Activated naive CD4-positive, alpha-beta T cell treated with anti-CD3 and anti-CD28 coated beads for 36 hours (primary cell): ENCODE measurements at regions not wholly inside any gene's neighbourhood (a gene's known extent, or its start where the extent isn't known, plus 50 kb on each side); places are given as distances from the start of the nearest gene placed in this dataset.
"Not testable (repeated sequence)": the region's sequence is repeated elsewhere in the genome, so short reads cannot be mapped to it uniquely, and the experiment has no call there.

Source experiments
- CTCF ChIA-PET: fragments of 350-600 bp; sonication (Branson Sonifier 250); formaldehyde crosslinking; loops from one replicate; lab custom pipeline; 2021; ENCODE audit warnings: antibody characterized with exemption; lab: Charles Lee
- DNase-seq: peaks from one replicate; pipeline ENCODE4 v3.0.0-alpha.2; 2020
- H3K27ac Mint-ChIP-seq: one replicate; pipeline ENCODE4 v1.8.0; 2021; ENCODE audit warnings: mild to moderate bottlenecking, mixed read lengths
- H3K27me3 Mint-ChIP-seq: one replicate; pipeline ENCODE4 v1.8.0; 2021; ENCODE audit warnings: low read depth, mixed read lengths
- H3K36me3 Mint-ChIP-seq: one replicate; pipeline ENCODE4 v1.8.0; 2021; ENCODE audit warnings: low read depth, mixed read lengths
- H3K4me1 Mint-ChIP-seq: one replicate; pipeline ENCODE4 v1.8.0; 2021; ENCODE audit warnings: low read depth, mixed read lengths
- H3K4me3 Mint-ChIP-seq: one replicate; pipeline ENCODE4 v1.8.0; 2021; ENCODE audit warnings: mild to moderate bottlenecking, moderate library complexity, mixed read lengths
- H3K9me3 Mint-ChIP-seq: one replicate; pipeline ENCODE4 v1.8.0; 2021; ENCODE audit warnings: mixed read lengths
- intact Hi-C: fragments of 100-400 bp; cut with micrococcal nuclease; formaldehyde crosslinking; loops from one replicate; pipeline ENCODE4 v1.15.1; 2023

GRCh38 chr6:66494643-66495042, 787.6 kb upstream of the EYS start:
- H3K9me3 Mint-ChIP-seq: peaks cover 12% of the 10 kb centered on the region
- DNase-seq, H3K4me1 Mint-ChIP-seq, H3K27ac Mint-ChIP-seq, CTCF ChIA-PET, intact Hi-C loops, H3K4me3 Mint-ChIP-seq, H3K27me3 Mint-ChIP-seq, H3K36me3 Mint-ChIP-seq: not testable (repeated sequence)

- Mint-ChIP-seq H3K36me3 (no peaks in the 10 kb centered on the region), H3K27ac (no peak overlapping the region), H3K9me3 (peaks cover 9% of the 10 kb centered on the region), H3K4me3 (no peak overlapping the region), H3K4me1 (no peaks in the 10 kb centered on the region), H3K27me3 (no peaks in the 10 kb centered on the region)
- no peak for DNase-seq
- CTCF ChIA-PET: no interaction called here
- intact Hi-C loops: no loop called here
These were observed 782.4 kb upstream of the EYS start for GRCh38 chr6:66489269-66489987.

DNA sequence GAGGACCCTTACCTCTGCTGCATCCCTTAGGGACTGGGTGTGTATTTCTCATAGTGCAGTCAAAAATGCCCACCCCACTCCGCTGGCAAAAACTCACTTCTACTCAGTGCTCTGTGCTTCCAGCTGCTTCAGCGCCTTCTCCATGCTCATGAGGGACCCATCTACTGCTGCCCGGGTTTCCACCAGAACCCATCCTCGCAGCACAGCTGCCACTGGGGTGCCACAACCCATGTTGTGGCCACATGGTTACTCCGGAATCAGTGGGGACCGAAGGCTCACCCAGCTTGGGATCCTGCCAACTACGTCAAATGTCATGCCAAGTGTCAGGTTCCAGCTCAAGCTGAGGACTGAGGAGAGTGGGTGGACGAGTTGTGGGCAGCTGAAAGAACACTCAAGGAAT, 774.2 kb upstream of the EYS start:
- H3K36me3 Mint-ChIP-seq: no peaks in the 10 kb centered on the region
- H3K9me3 Mint-ChIP-seq: peaks cover 5% of the 10 kb centered on the region
- DNase-seq: no peak
- CTCF ChIA-PET: no interaction called here
- no peak overlapping the region for H3K4me3 Mint-ChIP-seq
- no peaks in the 10 kb centered on the region for H3K27me3 Mint-ChIP-seq
- no peaks in the 10 kb centered on the region for H3K4me1 Mint-ChIP-seq
- intact Hi-C loops: no loop called here
- no peak overlapping the region for H3K27ac Mint-ChIP-seq

GRCh38 chr6:66478705-66479104, 771.7 kb upstream of the EYS start:
- Mint-ChIP-seq H3K36me3 (no peaks in the 10 kb centered on the region), H3K9me3 (peaks cover 8% of the 10 kb centered on the region), H3K27me3 (no peaks in the 10 kb centered on the region), H3K27ac (no peak overlapping the region), H3K4me3 (no peak overlapping the region), H3K4me1 (no peaks in the 10 kb centered on the region)
- DNase-seq: no peak
- CTCF ChIA-PET: no interaction called here
- intact Hi-C loops: no loop called here

- CTCF ChIA-PET: no interaction called here
- no peak for DNase-seq
- no peak overlapping the region for H3K4me3 Mint-ChIP-seq
- intact Hi-C loops: no loop called here
- no peaks in the 10 kb centered on the region for H3K4me1 Mint-ChIP-seq
- no peaks in the 10 kb centered on the region for H3K9me3 Mint-ChIP-seq
- H3K36me3 Mint-ChIP-seq: no peaks in the 10 kb centered on the region
- H3K27me3 Mint-ChIP-seq: no peaks in the 10 kb centered on the region
- H3K27ac Mint-ChIP-seq: no peak overlapping the region
These were observed 728.3 kb upstream of the EYS start for GRCh38 chr6:66435321-66435720.

DNA sequence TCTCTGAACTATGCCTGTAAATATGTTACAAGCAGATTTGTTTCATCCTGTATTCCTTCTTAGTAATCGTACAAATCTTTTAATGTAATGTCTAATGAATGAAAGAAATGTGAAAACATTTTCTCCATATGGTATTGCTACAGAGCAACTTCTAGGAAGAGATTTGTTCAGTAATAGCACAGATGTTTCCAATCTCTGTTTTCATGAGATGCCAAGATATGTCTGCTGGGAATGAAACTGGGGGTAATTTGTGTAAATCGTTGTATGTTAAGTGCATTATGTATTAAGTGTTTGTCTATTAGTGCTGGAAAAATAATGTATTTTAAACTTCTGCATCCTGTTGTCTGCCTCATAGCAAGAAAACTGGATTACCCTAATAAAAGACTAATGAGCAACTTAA, 722.2 kb upstream of the EYS start:
- CTCF ChIA-PET: no interaction called here
- Mint-ChIP-seq H3K4me1 (no peaks in the 10 kb centered on the region), H3K27ac (no peak overlapping the region), H3K4me3 (no peak overlapping the region), H3K36me3 (no peaks in the 10 kb centered on the region), H3K9me3 (peaks cover 12% of the 10 kb centered on the region), H3K27me3 (no peaks in the 10 kb centered on the region)
- intact Hi-C loops: no loop called here
- no peak for DNase-seq

- no peaks in the 10 kb centered on the region for H3K4me1 Mint-ChIP-seq
- H3K4me3 Mint-ChIP-seq: no peak overlapping the region
- no peaks in the 10 kb centered on the region for H3K27me3 Mint-ChIP-seq
- DNase-seq: no peak
- no peaks in the 10 kb centered on the region for H3K36me3 Mint-ChIP-seq
- H3K27ac Mint-ChIP-seq: no peak overlapping the region
- H3K9me3 Mint-ChIP-seq: peaks cover 15% of the 10 kb centered on the region
- CTCF ChIA-PET: no interaction called here
- intact Hi-C loops: no loop called here
These were observed 716.0 kb upstream of the EYS start for GRCh38 chr6:66423047-66423446.

- CTCF ChIA-PET: no interaction called here
- DNase-seq: no peak
- no peaks in the 10 kb centered on the region for H3K36me3 Mint-ChIP-seq
- H3K9me3 Mint-ChIP-seq: peaks cover 15% of the 10 kb centered on the region
- no peak overlapping the region for H3K4me3 Mint-ChIP-seq
- no peaks in the 10 kb centered on the region for H3K4me1 Mint-ChIP-seq
- H3K27ac Mint-ChIP-seq: no peak overlapping the region
- intact Hi-C loops: no loop called here
- H3K27me3 Mint-ChIP-seq: no peaks in the 10 kb centered on the region
These were observed 714.5 kb upstream of the EYS start for GRCh38 chr6:66421570-66421969.

DNA sequence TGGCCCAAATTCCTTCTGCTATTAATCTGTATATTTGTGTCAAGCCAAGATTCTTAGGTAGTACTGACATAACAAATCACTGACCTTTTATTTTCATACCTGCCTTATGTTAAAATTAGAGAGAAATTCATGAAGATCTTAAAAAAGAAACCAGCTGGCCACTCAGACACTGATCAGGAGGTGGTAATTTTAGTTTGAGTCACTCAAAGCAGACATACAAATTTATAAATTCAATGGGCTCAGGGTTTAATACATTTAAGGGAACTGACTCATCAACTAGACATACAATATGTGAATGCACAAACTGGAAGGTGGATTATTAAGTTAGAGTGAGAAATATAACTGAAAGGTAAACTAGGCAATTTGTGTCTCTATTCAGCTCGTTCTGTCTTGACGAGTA, 711.9 kb upstream of the EYS start:
- DNase-seq: no peak
- intact Hi-C loops: no loop called here
- H3K4me1 Mint-ChIP-seq: no peaks in the 10 kb centered on the region

GRCh38 chr6:66403966-66404365, 696.9 kb upstream of the EYS start:
- H3K36me3 Mint-ChIP-seq: no peaks in the 10 kb centered on the region
- H3K27me3 Mint-ChIP-seq: no peaks in the 10 kb centered on the region
- CTCF ChIA-PET: no interaction called here
- no peaks in the 10 kb centered on the region for H3K4me1 Mint-ChIP-seq
- DNase-seq: no peak
- H3K4me3 Mint-ChIP-seq: no peak overlapping the region
- peaks cover 2% of the 10 kb centered on the region for H3K9me3 Mint-ChIP-seq
- intact Hi-C loops: no loop called here
- no peak overlapping the region for H3K27ac Mint-ChIP-seq

More for the DNA sequence above, 711.9 kb upstream of the EYS start:
- no peaks in the 10 kb centered on the region for H3K36me3 Mint-ChIP-seq
- no peaks in the 10 kb centered on the region for H3K27me3 Mint-ChIP-seq
- no peak overlapping the region for H3K4me3 Mint-ChIP-seq
- no peak overlapping the region for H3K27ac Mint-ChIP-seq
- peaks cover 6% of the 10 kb centered on the region for H3K9me3 Mint-ChIP-seq
- CTCF ChIA-PET: no interaction called here

DNA sequence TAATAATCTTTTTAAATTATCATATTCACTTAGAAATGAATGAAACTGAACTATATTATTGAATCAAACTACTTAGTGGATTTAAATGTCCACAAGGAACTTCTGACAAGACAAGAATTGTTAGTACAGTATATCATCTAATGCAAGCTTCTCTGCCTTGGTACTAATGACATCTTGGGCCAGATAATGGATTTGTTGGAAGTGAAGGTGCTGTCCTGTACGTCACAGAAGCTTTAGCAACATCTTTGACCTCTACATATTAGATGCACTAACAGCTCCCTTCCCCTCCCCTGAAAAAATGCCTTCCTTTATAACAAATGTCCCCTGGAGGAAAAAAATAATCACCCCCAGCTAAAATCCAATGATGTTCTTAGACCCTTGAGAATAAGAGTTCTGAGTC, 695.8 kb upstream of the EYS start:
- intact Hi-C loops: no loop called here

DNA sequence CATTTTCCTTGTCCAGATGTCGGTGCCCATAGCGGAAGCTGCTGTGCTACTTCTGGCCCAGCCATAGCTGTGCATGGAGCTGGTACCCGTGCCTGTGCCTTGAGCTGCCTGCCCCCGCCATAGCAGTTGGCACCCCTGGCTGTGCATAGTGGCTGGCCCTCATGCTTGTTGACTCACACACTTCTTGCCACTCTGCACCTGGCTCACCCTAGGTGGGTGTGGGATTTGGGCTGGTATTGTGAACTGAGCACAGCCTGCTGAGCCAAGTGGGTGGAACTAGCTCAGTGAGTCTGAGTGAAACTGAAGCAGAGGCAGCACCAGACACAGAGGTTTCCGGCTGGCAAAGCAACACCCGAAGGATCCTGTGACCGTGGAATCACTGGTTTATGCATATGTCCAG, 689.5 kb upstream of the EYS start:
- no peak overlapping the region for H3K4me3 Mint-ChIP-seq
- no peak for DNase-seq
- no peaks in the 10 kb centered on the region for H3K27me3 Mint-ChIP-seq
- H3K4me1 Mint-ChIP-seq: no peaks in the 10 kb centered on the region
- CTCF ChIA-PET: no interaction called here
- no peak overlapping the region for H3K27ac Mint-ChIP-seq
- H3K36me3 Mint-ChIP-seq: no peaks in the 10 kb centered on the region
- intact Hi-C loops: no loop called here
- H3K9me3 Mint-ChIP-seq: no peaks in the 10 kb centered on the region

More for the DNA sequence above, 695.8 kb upstream of the EYS start:
- Mint-ChIP-seq H3K9me3 (no peaks in the 10 kb centered on the region), H3K36me3 (no peaks in the 10 kb centered on the region), H3K4me1 (no peaks in the 10 kb centered on the region), H3K4me3 (no peak overlapping the region), H3K27ac (no peak overlapping the region), H3K27me3 (no peaks in the 10 kb centered on the region)
- CTCF ChIA-PET: no interaction called here
- no peak for DNase-seq

GRCh38 chr6:66396145-66396544, 689.1 kb upstream of the EYS start:
- CTCF ChIA-PET: no interaction called here
- Mint-ChIP-seq H3K4me3 (no peak overlapping the region), H3K36me3 (no peaks in the 10 kb centered on the region), H3K27ac (no peak overlapping the region), H3K9me3 (no peaks in the 10 kb centered on the region), H3K4me1 (no peaks in the 10 kb centered on the region), H3K27me3 (no peaks in the 10 kb centered on the region)
- intact Hi-C loops: no loop called here
- no peak for DNase-seq
